GM12878 (cell line): ENCODE measurements at regions not wholly inside any gene's neighbourhood (a gene's known extent, or its start where the extent isn't known, plus 50 kb on each side); places are given as distances from the start of the nearest gene placed in this dataset.

Experiments
- ATAC-seq: fragments of 200-7000 bp; cut with Tn5 transposase; 3 replicates; pipeline ENCODE4 v1.9.1; 2020; ENCODE audit warnings: mild to moderate bottlenecking, moderate library complexity
- BruUV-seq: library from RNA; stranded (reverse); fragments of 400-500 nt; replicated peaks from 2 replicates; lab custom pipeline; 2021; lab: Mats Ljungman, UMichigan
- CTCF ChIA-PET: fragments of 300-600 bp; sonication (Branson Sonifier 250); formaldehyde crosslinking; extraction: SDS; loops from one replicate; lab custom pipeline; 2021; ENCODE audit warnings: inconsistent platforms; lab: Yijun Ruan, JAX
- POLR2A ChIA-PET: fragments of 350-600 bp; formaldehyde crosslinking; extraction: SDS; loops from one replicate; lab custom pipeline; 2021; ENCODE audit warnings: inconsistent platforms; lab: Charles Lee
- RAD21 ChIA-PET: fragments of 300-600 bp; sonication (Branson Sonifier 250); formaldehyde crosslinking; loops from one replicate; lab custom pipeline; 2023; ENCODE audit warnings: antibody characterized with exemption; ENCODE audit not compliant: unreplicated experiment; lab: Charles Lee
- SMC1A ChIA-PET: fragments of 300-600 bp; sonication (Branson Sonifier 250); formaldehyde crosslinking; loops from one replicate; lab custom pipeline; 2023; ENCODE audit not compliant: unreplicated experiment, uncharacterized antibody; lab: Charles Lee
- DNase-seq: peaks from one replicate; pipeline ENCODE4 v3.0.0-alpha.2; 2011; ENCODE audit warnings: low read depth, low spot score
- FAIRE-seq: peaks from 3 replicates; lab custom pipeline; 2011; peaks lifted over from hg19 to GRCh38; lab: Jason Lieb, UNC
- H2AFZ ChIP-seq: 2 replicates; pipeline ENCODE4 v1.6.0; 2011; ENCODE audit warnings: low read depth, low read length, control low read depth; ENCODE audit not compliant: control insufficient read depth
- H3K27ac ChIP-seq: 2 replicates; pipeline ENCODE4 v1.5.1; 2011; ENCODE audit warnings: control low read depth; ENCODE audit not compliant: control insufficient read depth, insufficient read depth
- H3K27me3 ChIP-seq, 2 experiments: replicated peaks in 1 of 2; 2 replicates each; pipeline versions ENCODE4 v1.6.0 to v1.6.1; 2011; ENCODE audit warnings: low read length in 1 of 2; ENCODE audit not compliant: control insufficient read depth in 2 of 2, insufficient read depth in 2 of 2
- H3K36me3 ChIP-seq, 2 experiments: 2 replicates each; pipeline ENCODE4 v1.5.1; 2011; ENCODE audit warnings: low read length in 1 of 2; ENCODE audit not compliant: control insufficient read depth in 2 of 2, insufficient read depth in 2 of 2
- H3K4me1 ChIP-seq: 2 replicates; pipeline ENCODE4 v1.6.1; 2011; ENCODE audit warnings: mild to moderate bottlenecking, low read length, moderate library complexity, mixed read lengths; ENCODE audit not compliant: control insufficient read depth, insufficient read depth
- H3K4me2 ChIP-seq: 2 replicates; pipeline ENCODE4 v1.6.0; 2011; ENCODE audit warnings: control low read depth; ENCODE audit not compliant: control insufficient read depth, insufficient read depth
- H3K4me3 ChIP-seq: fragments of 200-600 bp; sonication (generic); 2 replicates; pipeline ENCODE4 v1.5.1; 2016
- H3K79me2 ChIP-seq: 2 replicates; pipeline ENCODE4 v1.6.0; 2011; ENCODE audit warnings: low read length; ENCODE audit not compliant: control insufficient read depth, insufficient read depth
- H3K9ac ChIP-seq: 2 replicates; pipeline ENCODE4 v1.8.0; 2011; ENCODE audit warnings: low read length, control low read depth, mixed read lengths; ENCODE audit not compliant: control insufficient read depth, insufficient read depth
- H3K9me3 ChIP-seq: replicated peaks from 3 replicates; pipeline ENCODE4 v1.5.1; 2011; ENCODE audit warnings: mild to moderate bottlenecking, low read length; ENCODE audit not compliant: control insufficient read depth, insufficient read depth
- H4K20me1 ChIP-seq: 2 replicates; pipeline ENCODE4 v1.6.0; 2011; ENCODE audit not compliant: control insufficient read depth, insufficient read depth
- BHLHE40 ChIP-seq, 2 experiments: fragments of 450-650 bp in 1 of 2; IDR thresholded peaks; 2 replicates each; pipeline ENCODE4 v1.6.1; 2011 to 2017; ENCODE audit warnings: low read depth in 2 of 2, borderline replicate concordance in 1 of 2, improper control_type of control experiment in 1 of 2, low read length in 1 of 2, mild to moderate bottlenecking in 1 of 2
- CBFB ChIP-seq: IDR thresholded peaks from 2 replicates; pipeline ENCODE4 v1.6.1; 2016; ENCODE audit warnings: antibody characterized with exemption, low read depth
- GABPA ChIP-seq: IDR thresholded peaks from 2 replicates; pipeline ENCODE4 v1.6.1; 2014; ENCODE audit warnings: antibody characterized with exemption, low read depth, mild to moderate bottlenecking, inconsistent platforms
- JUNB ChIP-seq: IDR thresholded peaks from 2 replicates; pipeline ENCODE4 v1.6.1; 2016; ENCODE audit warnings: antibody characterized with exemption, mild to moderate bottlenecking
- PAX8 ChIP-seq: fragments of 450-650 bp; IDR thresholded peaks from 2 replicates; pipeline ENCODE4 v1.6.1; 2017; ENCODE audit warnings: mild to moderate bottlenecking, moderate library complexity
- SIX5 ChIP-seq: IDR thresholded peaks from 2 replicates; pipeline ENCODE4 v1.6.1; 2011; ENCODE audit warnings: mild to moderate bottlenecking, low read depth, low read length, moderate library complexity; ENCODE audit not compliant: severe bottlenecking
- SMARCA5 ChIP-seq: fragments of 450-650 bp; IDR thresholded peaks from 2 replicates; pipeline ENCODE4 v1.6.1; 2017; ENCODE audit warnings: mild to moderate bottlenecking
- SREBF2 ChIP-seq: IDR thresholded peaks from 2 replicates; pipeline ENCODE4 v1.6.1; 2012; ENCODE audit warnings: mild to moderate bottlenecking, low read length
- SUPT20H ChIP-seq: IDR thresholded peaks from 2 replicates; pipeline ENCODE4 v1.6.1; 2011; ENCODE audit warnings: low read depth, mild to moderate bottlenecking, low read length, moderate library complexity, borderline replicate concordance; ENCODE audit not compliant: control insufficient read depth
- ZNF384 ChIP-seq: IDR thresholded peaks from 2 replicates; pipeline ENCODE4 v1.6.1; 2012; ENCODE audit warnings: low read depth, mild to moderate bottlenecking, low read length, improper control_type of control experiment, borderline replicate concordance
- WGBS: methylation state at CpG from one replicate; pipeline ENCODE4 v1.1.6; 2016; ENCODE audit warnings: low lambda C conversion rate; ENCODE audit not compliant: insufficient replicate concordance, insufficient coverage; ENCODE audit errors: missing lambda C conversion rate; 5-methylcytosine and 5-hydroxymethylcytosine counted together
- in situ Hi-C: fragments of 300-500 bp; cut with MboI; formaldehyde crosslinking; loops from 9 replicates; pipeline ENCODE4 v1.14.3; 2018; ENCODE audit warnings: mixed read lengths
- intact Hi-C: fragments of 100-400 bp; cut with micrococcal nuclease; formaldehyde crosslinking; loops from one replicate; pipeline ENCODE4 v1.14.2; 2022; ENCODE audit not compliant: unreplicated experiment

- Histone ChIP-seq H3K27ac (no peak overlapping the region), H4K20me1 (no peaks in the 10 kb centered on the region), H3K4me1 (no peaks in the 10 kb centered on the region), H3K9me3 (no peaks in the 10 kb centered on the region; the same call in 1 of the 3 replicates), H3K79me2 (no peaks in the 10 kb centered on the region), H3K4me3 (no peak overlapping the region), H2AFZ (no peak overlapping the region), H3K9ac (no peak overlapping the region), H3K36me3 (no peaks in the 10 kb centered on the region), H3K27me3 (no peaks in the 10 kb centered on the region), H3K4me2 (no peak overlapping the region)
- ChIA-PET SMC1A (no interaction called here), POLR2A (no interaction called here), CTCF (no interaction called here), RAD21 (no interaction called here)
- intact Hi-C loops = no loop called here
- ATAC-seq = no peak
- 56% methylated on average over 15 of the region's 17 CpGs for WGBS
- no peak for DNase-seq
- BruUV-seq = no TSS peak
- no peak for FAIRE-seq
- no peak for TF ChIP-seq BHLHE40 (IDR thresholded peaks at IDR 0.05; ENCODE audit: borderline replicate concordance in 1 of 2, low read depth in 2 of 2, low read length in 1 of 2)
- TF ChIP-seq JUNB = no peak
- TF ChIP-seq SREBF2 = no peak
- no peak for TF ChIP-seq SMARCA5
- TF ChIP-seq GABPA = no peak
- TF ChIP-seq PAX8 = no peak
- no peak for TF ChIP-seq ZNF384
- TF ChIP-seq SIX5 = no peak
- TF ChIP-seq SUPT20H = no peak
- no peak for TF ChIP-seq CBFB
- in situ Hi-C loops = no loop called here
Measured at GRCh38 chr16:35746281-35746962, 2287.0 kb downstream of the TP53TG3F start.
